HG02885 (cell line): ENCODE measurements at regions not wholly inside any gene's neighbourhood (a gene's known extent, or its start where the extent isn't known, plus 50 kb on each side); places are given as distances from the start of the nearest gene placed in this dataset.

Experiments
- ATAC-seq: cut with Tn5 transposase; IDR thresholded peaks from one replicate; pipeline ENCODE4 v1.9.1; 2021; ENCODE audit warnings: mild to moderate bottlenecking; ENCODE audit not compliant: unreplicated experiment, poor library complexity

DNA sequence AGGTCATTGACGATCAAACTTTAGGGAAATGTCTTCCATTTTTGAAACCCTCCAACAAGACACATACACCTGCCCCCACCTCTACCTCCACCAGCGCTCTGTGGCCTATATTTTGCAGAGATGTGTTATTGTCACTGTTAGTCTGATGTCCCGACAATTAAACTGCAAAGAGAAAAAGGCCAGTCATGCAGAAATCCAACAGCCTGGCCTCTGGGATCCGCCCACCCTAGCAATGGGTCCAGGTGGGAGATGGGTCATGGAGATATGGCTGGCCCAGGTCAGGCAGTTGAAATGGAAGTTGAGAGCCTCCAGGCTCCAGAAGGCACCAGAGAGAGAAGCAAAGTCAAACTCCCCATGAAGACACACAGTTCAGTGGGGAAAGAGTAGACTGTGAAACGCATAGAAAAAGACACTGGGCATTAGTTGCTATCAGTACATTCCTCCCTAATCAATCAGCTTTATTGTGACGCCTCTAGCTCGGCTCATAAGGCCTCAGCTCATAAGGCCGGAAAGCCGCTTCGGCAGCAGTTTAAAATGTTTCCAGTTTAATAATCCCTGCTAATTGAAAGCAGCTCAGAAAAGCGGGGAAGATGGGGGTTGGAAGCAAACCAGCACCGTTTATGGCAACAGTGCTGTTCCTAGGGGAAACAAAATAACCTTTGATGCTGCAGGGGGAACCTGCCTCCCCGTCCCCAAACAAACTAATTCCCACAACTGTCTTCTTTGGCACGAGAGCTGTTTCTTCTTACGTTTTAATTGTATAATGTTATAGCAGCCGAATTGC lies 239.7 kb upstream of the ZNF507 start:
- ATAC-seq: no peak

DNA sequence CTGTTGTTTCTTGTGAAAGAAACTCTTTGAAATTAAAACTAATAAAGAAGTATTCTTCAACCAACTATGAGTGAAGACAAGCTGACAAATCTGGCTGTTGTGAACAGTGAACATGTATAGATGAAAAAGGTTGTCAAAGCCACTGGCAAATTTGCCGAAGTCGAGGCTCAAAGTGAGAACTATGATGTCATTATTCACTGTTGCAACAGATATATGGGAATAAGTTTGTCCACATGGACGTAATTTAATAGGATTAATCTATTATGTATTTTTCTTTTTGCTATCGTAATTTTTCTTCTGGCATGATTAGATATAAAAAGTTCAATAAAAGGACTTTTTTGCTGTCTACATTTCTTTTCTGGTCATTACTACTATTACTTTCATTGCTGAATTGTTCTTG lies 223.2 kb upstream of the ZNF507 start:
- no peak for ATAC-seq

DNA sequence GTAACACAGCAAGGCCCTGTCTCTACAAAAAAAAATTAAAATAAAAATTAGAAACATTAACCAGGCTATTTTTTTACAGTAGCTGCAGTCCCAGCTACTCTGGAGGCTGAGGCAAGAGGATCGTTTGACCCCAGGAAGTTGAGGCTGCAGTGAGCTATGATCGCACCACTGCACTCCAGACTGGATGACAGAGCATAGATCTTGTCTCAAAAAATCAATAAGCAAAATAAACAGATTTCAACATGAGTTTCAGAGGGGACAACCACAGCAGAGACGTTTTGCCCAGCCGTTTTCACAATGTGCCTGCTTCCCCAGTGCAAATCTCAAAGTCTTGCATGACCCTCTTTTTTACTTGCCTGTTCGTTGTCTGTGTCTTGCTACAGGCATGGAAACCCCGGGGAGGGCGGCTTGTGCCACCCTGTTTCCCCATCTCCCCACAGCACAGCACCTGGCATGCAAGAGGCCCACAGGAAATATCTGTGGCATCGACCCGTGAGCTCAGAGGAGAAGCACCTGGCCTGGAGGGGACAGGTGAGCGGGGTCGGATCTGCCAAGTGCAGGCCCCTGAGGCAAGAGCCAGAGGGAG lies 222.0 kb upstream of the ZNF507 start:
- no peak for ATAC-seq

DNA sequence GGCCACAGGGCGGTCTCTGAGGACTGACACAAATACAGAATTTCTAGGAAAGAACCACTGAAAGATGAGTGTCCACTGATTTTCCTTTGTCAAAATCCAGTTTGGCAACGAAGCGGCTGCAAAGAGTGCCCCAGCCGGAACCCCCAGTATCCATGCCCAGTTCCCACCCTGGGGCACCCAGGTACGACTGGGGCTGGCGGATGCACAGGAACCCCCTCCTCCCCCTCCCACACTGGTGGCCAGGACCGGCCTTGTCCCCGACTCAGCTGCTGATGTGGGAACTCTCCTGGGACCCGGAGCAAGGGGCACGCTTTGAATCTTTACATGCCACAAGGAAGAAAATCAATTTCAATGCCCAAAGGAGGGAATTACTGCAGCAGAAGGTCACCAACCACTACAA lies 220.8 kb upstream of the ZNF507 start:
- no peak for ATAC-seq

DNA sequence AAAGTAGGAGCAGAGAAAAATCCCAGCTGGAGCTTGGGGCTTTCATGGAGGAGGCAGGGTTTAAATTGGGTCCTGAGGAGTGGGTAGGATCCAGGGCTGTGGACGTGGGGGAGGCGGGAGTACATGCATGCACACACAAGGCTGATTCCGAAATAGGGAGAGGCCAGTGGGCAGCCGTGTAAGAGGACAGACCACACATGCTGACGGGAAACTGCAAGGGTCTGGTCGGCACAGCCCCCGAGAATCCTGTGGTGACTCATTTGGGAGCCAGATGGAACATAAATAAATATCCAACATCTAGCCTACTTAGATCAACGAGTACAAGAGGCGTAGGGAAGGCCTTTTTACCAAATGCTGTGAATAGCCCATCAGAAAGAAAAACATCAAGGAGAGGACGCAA lies 216.3 kb upstream of the ZNF507 start:
- no peak for ATAC-seq

DNA sequence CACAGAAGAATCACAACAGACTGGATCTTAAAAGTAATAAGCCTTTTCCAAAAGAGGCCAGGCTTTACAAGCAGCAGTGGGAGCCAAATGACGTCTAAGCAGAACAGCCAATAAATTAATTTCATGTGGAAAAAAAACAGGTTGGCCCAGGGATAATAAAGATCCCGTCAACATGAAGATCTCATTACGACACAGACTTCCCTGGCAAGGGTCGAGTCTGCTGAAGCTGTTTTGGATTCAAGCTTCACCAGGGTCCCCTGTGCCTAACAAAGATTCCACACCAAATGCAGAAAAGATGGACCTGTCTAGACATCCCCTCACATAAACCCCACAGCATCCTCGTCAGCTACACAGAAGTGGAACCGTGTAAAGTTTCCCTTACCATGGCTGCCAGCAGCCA lies 215.1 kb upstream of the ZNF507 start:
- ATAC-seq: no peak

DNA sequence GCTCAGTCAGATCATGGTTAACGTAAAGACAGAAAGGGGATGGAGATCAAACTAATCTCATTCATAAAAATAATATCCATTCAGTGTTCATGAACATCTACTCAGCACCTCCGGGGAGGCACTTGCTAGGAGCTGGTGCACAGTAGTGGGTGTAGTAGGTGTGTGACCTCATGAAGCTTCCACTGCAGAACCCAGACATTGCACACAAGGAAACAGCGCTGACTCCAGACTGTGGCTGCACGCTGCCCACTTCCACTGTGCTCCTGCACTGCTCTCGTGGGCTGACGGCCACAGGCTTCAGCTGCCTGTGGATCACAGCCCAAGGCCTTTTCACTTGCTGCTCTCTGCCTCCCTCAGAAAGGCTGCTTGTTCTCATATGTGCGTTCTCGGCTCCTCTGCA lies 214.4 kb upstream of the ZNF507 start:
- no peak for ATAC-seq

DNA sequence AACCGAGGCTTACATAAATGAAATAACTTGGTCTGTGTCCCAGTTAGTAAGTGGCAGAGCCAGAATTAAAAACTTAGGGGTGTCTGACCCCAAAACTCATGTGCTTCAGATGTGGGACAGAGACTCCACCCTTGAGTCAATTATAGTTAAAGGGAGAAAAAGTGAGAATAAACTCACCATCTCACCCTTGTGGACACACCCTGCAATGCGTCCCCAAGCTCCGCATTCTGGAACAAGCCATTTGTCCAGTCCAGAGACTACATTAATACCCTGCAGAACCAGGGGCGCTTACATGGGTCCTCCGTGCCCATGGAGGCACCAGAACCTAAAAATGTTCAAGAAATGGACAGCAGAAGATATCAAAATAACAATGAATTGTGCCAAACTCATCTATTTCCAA lies 207.0 kb upstream of the ZNF507 start:
- no peak for ATAC-seq

DNA sequence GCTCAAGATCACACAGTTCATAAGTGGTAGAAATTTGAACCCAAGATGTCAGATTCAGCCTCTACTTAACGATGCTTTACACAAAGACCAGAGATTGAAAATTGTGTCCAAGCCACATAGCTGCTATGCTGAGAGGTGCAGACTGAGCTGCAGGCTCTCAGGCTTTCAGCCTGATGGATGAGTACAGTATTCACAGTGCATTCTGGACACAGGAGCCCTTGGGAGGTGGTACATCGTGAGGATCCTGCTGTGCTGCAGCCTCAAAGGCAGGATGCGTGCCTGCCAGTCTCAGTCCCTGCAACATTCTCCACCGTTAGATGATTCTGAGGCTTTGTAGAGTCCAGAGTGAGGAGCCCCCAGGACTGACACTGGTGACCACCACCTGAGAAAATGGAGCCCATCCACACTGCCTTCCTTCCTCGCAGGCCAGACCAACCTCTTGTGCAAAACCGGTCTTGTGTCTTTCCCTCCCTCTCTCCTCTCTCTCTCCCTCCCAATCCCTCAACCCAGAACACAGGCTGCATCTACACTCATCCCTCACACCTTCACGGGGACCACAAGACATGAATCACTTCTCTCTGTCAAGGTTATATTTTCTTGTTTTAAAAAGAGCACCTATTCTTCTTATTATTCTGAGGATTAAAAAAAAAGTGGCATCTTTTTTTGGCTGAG lies 203.4 kb upstream of the ZNF507 start:
- no peak for ATAC-seq

DNA sequence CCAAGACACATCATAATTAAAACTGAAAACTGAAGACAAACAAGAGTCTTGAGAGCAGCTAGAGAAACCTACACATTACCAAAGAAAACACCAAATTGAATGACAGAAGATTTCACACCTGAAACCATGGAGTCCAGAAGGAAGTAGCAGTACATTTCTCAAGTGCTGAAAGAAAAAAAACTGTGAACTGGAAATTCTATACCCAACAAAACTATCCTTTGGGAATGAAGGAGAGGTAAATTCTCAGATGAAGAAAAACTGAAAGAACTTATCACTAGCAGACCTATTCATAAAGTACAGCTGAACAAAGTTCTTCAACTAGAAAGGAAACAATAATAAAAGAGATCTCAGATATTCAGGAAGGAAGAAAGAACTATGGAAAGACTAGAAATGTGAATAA lies 198.7 kb upstream of the ZNF507 start:
- ATAC-seq: no peak

DNA sequence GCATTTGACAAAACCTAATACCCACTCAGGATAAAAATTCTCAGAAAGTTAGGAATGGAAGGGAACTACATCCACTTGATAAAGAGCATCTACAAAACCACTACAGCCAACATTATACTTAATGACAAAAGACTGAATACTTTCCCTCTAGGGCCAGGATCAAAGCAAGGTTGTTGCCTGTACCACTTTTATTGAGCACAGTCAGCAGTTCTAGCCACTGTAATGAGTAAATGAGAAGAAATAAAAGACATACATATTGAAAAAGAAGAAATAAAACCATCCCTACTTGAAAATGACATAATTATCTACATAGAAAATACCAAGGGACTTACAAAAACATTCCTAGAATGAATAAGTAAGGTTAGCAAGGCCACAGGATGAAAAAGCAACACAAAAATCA lies 194.8 kb upstream of the ZNF507 start:
- no peak for ATAC-seq

DNA sequence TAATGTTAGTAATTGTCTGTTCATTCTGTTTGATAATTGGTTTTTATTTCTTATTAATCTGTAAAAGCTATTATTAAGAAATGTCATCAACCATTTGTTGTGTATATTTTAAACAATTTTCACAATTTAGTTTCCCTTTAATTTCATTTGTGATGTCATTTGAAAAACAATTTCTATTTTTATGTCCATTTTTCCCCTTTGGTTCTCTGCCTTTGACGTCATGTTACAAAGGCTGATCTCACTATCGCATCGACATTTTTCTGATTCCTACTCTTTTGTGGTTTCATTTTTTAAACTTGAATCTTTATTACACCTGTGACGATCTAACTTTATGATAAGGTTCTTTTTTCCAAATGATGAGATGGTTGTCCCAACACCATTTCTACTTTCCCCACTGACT lies 191.0 kb upstream of the ZNF507 start:
- no peak for ATAC-seq

DNA sequence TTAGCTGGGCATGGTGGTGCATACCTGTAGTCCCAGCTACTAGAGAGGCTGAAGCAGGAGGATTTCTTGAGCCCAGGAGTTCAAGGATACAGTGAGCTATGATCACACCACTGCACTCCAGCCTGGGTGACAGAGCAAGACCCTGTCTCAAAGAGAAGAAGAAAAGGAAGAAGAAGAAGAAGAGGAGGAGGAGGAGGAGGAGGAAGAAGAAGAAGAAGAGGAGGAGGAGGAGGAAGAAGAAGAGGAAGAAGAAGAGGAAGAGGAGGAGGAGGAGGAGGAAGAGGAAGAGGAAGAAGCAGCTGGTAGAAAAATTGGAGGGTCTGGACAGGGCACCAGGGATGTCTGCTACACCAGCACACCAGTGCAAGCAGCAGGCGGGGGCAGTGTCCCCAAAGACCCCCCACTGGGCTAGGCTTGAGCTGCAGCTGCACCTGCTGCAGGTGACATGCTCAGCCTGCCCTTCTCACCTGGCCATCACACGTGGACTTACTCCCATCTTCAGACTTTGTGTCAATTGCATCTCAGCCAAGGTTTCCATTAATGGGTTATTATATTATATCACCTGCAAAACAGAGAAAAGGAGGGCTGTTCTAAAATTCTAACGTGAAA lies 180.9 kb upstream of the ZNF507 start:
- no peak for ATAC-seq

DNA sequence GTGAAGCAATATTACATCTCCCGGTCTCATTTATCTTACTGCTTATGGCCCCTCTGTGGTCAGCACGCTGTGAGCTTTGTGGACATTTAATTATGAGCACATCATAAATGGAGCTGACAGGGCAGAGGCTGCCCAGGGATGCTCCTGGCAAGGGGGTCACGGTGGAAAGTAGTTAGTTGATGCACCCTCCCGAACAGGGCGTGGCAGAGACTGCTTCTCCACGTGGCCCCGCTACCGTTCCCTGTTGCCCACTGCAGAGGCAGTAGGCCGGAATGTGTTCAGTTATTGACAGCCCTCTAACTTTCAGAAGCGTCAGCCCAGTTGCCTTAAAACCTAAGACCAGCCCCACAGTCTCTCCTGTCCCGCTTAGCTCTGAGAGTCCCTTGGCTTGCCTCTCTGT lies 180.3 kb upstream of the ZNF507 start:
- ATAC-seq: no peak

DNA sequence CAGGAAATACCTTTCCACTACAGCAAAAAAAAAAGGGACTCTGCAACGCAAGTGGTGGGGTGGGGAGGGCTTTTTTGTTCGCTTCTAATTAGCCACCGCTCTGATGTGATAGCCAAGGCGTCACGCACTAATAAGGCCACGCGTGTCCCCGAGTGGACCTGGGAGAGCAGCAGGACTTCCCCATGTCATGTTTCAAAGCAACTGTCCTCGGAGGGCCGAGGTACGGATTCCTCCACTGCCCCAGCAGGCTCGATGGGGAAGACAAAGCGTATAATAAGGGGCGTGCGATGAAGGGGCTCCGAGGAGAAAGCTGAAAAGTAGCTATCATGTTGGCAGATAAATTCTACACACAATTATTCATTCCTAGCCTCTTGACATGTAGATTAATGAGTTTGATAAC lies 179.7 kb upstream of the ZNF507 start:
- ATAC-seq: no peak

DNA sequence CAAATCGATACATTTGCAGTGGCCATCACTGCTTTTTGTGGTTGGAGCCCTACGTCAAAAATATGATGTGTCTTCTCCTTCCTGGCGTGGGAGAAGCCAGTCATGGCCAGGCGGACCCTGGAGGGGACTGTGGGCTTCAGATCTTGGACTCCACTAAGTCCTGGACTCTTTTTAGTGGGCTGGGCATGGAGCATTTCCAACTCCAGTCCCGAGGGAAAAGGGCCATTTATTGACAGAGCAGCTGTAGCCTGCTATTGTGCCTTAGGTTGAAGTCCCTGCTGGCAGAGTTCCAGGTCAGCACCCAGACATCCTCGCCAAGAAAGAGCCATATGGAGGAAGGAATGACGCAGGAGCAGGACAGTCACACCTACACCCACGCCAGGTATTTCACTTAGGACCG lies 179.2 kb upstream of the ZNF507 start:
- no peak for ATAC-seq

DNA sequence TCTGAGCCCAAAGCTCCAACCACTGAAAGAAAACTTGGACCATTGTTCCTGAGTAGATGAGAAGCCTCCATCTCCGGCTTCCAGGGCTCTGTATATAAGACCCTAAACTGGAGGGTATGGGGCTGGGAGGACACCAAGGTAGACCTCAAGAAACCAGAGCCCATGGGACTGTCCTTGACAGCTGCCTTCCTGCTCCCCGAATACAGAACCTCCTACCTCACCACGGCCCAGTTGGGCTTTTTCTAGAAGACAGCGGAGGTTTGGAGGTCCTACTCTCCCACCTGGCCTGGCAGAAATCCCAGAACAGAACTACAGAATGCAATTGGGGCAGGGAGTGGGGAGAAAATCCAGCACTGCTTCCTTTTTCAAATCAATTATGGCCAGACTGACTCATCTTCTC lies 177.3 kb upstream of the ZNF507 start:
- ATAC-seq: no peak

DNA sequence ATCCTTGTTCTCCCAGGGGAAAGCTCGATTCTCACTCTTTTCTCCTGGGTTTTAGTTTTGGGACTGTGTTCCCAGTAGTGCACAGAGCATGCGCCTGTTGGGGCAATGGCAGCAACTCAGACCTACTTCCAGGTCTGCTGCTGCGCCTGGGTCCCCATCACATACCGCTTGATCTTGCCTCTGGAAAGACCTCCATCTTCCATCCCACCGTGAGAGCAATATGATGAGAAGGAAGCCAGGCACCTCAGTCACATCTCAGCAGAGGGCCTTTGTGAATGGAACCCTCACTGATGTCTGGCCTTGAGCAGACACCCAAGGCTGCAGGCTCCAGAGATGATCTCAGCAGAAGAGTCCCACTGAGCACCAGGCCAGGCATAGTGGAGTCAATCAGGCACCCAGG lies 176.8 kb upstream of the ZNF507 start:
- no peak for ATAC-seq

DNA sequence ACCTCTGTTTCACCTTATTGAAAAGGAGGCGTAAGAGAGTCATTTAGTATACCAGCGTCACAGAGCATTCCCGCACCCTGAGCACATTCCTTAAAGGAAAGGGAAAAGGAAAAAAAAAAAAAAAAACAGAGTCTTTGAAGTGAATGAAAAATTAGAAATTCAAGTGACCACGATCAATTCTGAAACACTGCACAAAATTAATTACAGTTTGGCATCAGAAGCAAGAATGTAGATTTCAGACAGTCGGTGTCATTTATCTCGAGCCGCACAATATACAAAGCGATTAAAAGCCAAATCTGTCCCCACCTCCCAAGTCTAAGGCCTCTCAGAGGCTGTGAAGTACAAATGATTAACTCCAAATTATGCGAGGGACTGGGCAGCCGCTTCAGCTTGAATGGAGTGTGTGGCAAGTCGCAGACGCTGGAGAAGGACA lies 173.7 kb upstream of the ZNF507 start:
- no peak for ATAC-seq

DNA sequence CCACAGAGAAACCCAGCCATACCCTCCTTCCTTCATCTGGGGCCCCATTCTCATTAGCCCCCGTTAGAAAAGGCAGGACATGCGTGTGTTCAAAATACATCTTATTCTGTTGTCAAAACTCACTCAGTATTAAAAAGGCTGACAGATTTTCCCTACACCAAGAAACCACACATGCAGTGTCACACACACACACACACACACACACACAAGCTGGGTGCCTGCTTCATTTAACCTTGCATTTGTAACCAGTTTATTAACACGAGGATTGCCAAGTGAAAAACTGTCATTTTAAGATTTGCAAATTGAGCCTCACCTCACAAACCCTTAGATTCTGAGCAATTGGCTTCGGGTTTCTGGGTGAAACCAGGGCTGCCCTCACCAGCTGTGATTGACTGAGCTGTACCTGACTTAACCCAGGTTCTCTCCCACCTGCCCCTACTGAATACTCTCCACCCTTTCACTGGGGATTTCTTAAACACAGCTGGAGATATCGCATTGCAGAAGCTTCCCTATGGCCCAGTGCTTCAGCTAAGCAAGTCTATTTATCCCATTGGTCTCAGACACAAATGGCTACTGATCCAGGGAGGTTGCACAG lies 172.7 kb upstream of the ZNF507 start:
- ATAC-seq: no peak

DNA sequence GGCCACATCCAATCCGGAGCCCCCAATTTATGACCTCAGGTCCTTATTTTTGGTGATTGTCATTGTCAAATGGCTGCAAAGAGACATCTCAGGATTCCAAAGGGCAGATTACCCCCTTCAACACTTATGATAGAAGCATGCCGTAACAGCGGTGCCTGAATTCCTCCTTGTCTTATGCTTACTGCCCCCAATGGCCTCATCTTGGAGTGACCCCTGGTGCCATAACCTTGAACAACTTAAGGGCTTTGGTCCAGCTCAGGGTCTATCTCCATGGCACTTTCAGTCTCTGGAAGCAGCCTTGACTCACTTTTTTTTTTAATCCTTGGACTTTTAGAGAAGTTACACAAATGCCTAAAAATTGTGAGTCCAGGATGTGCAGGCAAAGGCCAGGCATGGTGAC lies 171.6 kb upstream of the ZNF507 start:
- no peak for ATAC-seq
